ENCODE measurements at regions not wholly inside any gene's neighbourhood (a gene's known extent, or its start where the extent isn't known, plus 50 kb on each side); places are given as distances from the start of the nearest gene placed in this dataset.
"Not testable (repeated sequence)": the region's sequence is repeated elsewhere in the genome, so short reads cannot be mapped to it uniquely, and the experiment has no call there.

- DNase-seq, result no peak
These were observed 420.4 kb downstream of the DSC3 start for GRCh38 chr18:30622104-30622503.

GRCh38 chr18:30618567-30618966, 424.0 kb downstream of the DSC3 start:
- DNase-seq, result no peak

GRCh38 chr18:30616414-30616813, 426.1 kb downstream of the DSC3 start:
- no peak for DNase-seq

GRCh38 chr18:30613467-30613801, 429.1 kb downstream of the DSC3 start:
- DNase-seq, result no peak

- no peak for DNase-seq
These were observed 441.0 kb downstream of the DSC3 start for GRCh38 chr18:30601541-30601940.

- DNase-seq, result no peak
These were observed 445.3 kb downstream of the DSC3 start for GRCh38 chr18:30597202-30597601.

- DNase-seq, result no peak
These were observed 445.9 kb downstream of the DSC3 start for GRCh38 chr18:30596635-30597034.

- DNase-seq, result peak; percentile 85
These were observed 446.6 kb downstream of the DSC3 start for GRCh38 chr18:30595942-30596341.

GRCh38 chr18:30594911-30595310, 447.6 kb downstream of the DSC3 start:
- DNase-seq, result not testable (repeated sequence)

- no peak for DNase-seq
These were observed 451.1 kb downstream of the DSC3 start for GRCh38 chr18:30591462-30591861.

- DNase-seq, result no peak
These were observed 453.8 kb downstream of the DSC3 start for GRCh38 chr18:30588673-30589164.

- no peak for DNase-seq
These were observed 458.8 kb downstream of the DSC3 start for GRCh38 chr18:30583768-30584167.

GRCh38 chr18:30582078-30582477, 460.5 kb downstream of the DSC3 start:
- no peak for DNase-seq

GRCh38 chr18:30578707-30579106, 463.8 kb downstream of the DSC3 start:
- DNase-seq, result no peak

- DNase-seq, result no peak
These were observed 470.3 kb downstream of the DSC3 start for GRCh38 chr18:30572214-30572613.

GRCh38 chr18:30568333-30568732, 474.2 kb downstream of the DSC3 start:
- no peak for DNase-seq

- no peak for DNase-seq
These were observed 475.7 kb downstream of the DSC3 start for GRCh38 chr18:30566877-30567276.

- no peak for DNase-seq
These were observed 480.3 kb downstream of the DSC3 start for GRCh38 chr18:30562231-30562630.

GRCh38 chr18:30556112-30556511, 486.4 kb downstream of the DSC3 start:
- DNase-seq, result no peak

- DNase-seq, result no peak
These were observed 497.1 kb downstream of the DSC3 start for GRCh38 chr18:30545393-30545792.

- no peak for DNase-seq
These were observed 498.4 kb downstream of the DSC3 start for GRCh38 chr18:30544141-30544540.

- no peak for DNase-seq
These were observed 508.8 kb downstream of the DSC3 start for GRCh38 chr18:30533716-30534115.

- no peak for DNase-seq
These were observed 514.6 kb downstream of the DSC3 start for GRCh38 chr18:30527917-30528316.

GRCh38 chr18:30527226-30527625, 515.3 kb downstream of the DSC3 start:
- no peak for DNase-seq

- DNase-seq, result no peak
These were observed 520.1 kb downstream of the DSC3 start for GRCh38 chr18:30522288-30522929.
